WTC11 (cell line): ENCODE measurements at regions not wholly inside any gene's neighbourhood (a gene's known extent, or its start where the extent isn't known, plus 50 kb on each side); places are given as distances from the start of the nearest gene placed in this dataset.

ENCODE experiments used
- ATAC-seq: fragments of 200-7000 bp; cut with Tn5 transposase; 2 replicates; pipeline ENCODE4 v1.10.0; 2021; ENCODE audit warnings: mild to moderate bottlenecking, moderate library complexity
- CTCF ChIA-PET: fragments of 300-600 bp; sonication (Branson Sonifier 250); formaldehyde crosslinking; loops from one replicate; lab custom pipeline; 2021; ENCODE audit warnings: antibody characterized with exemption; lab: Charles Lee
- POLR2A ChIA-PET: fragments of 350-600 bp; sonication (Branson Sonifier 250); formaldehyde crosslinking; loops from one replicate; lab custom pipeline; 2021; ENCODE audit warnings: antibody characterized with exemption; lab: Charles Lee
- DNase-seq: peaks from one replicate; pipeline ENCODE4 v3.0.0; 2021; ENCODE audit warnings: low spot score
- H3K27ac Mint-ChIP-seq: 2 replicates; pipeline ENCODE4 v1.8.0; 2021; ENCODE audit warnings: mixed read lengths
- H3K27me3 Mint-ChIP-seq: 2 replicates; pipeline ENCODE4 v1.8.0; 2021; ENCODE audit warnings: low read depth, mild to moderate bottlenecking, moderate library complexity, mixed read lengths
- H3K36me3 Mint-ChIP-seq: 2 replicates; pipeline ENCODE4 v1.8.0; 2021; ENCODE audit warnings: mixed read lengths
- H3K4me1 Mint-ChIP-seq: 2 replicates; pipeline ENCODE4 v1.8.0; 2022; ENCODE audit warnings: mixed read lengths
- H3K4me3 Mint-ChIP-seq: 2 replicates; pipeline ENCODE4 v1.8.0; 2021; ENCODE audit warnings: mild to moderate bottlenecking, moderate library complexity, mixed read lengths
- H3K9me3 Mint-ChIP-seq: 2 replicates; pipeline ENCODE4 v1.8.0; 2021; ENCODE audit warnings: mixed read lengths
- ATF3 ChIP-seq: sonication (generic); formaldehyde crosslinking; conservative IDR thresholded peaks from 2 replicates; pipeline ENCODE4 v1.8.1; 2022; ENCODE audit warnings: mild to moderate bottlenecking, missing genetic modification reagents
- CBFB ChIP-seq: sonication (generic); formaldehyde crosslinking; IDR thresholded peaks from 2 replicates; pipeline ENCODE4 v1.8.1; 2022; ENCODE audit warnings: mild to moderate bottlenecking, low read depth, missing genetic modification reagents
- CTCF ChIP-seq: fragments of 200-600 bp; IDR thresholded peaks from 2 replicates; pipeline ENCODE4 v1.8.0; 2022; ENCODE audit warnings: antibody characterized with exemption
- E2F5 ChIP-seq: sonication (generic); formaldehyde crosslinking; IDR thresholded peaks from 2 replicates; pipeline ENCODE4 v1.8.1; 2022; ENCODE audit warnings: mild to moderate bottlenecking, moderate library complexity, missing genetic modification reagents
- EMX1 ChIP-seq: fragments of 250-450 bp; sonication (Bioruptor Pico); IDR thresholded peaks from 2 replicates; pipeline ENCODE4 v1.8.0; 2021; ENCODE audit warnings: mild to moderate bottlenecking
- ESRRA ChIP-seq: sonication (generic); formaldehyde crosslinking; IDR thresholded peaks from 2 replicates; pipeline ENCODE4 v1.8.1; 2022; ENCODE audit warnings: mild to moderate bottlenecking, missing genetic modification reagents, borderline replicate concordance
- FOXP1 ChIP-seq: sonication (generic); formaldehyde crosslinking; IDR thresholded peaks from 2 replicates; pipeline ENCODE4 v1.8.0; 2022; ENCODE audit warnings: missing genetic modification reagents, mild to moderate bottlenecking, moderate library complexity, borderline replicate concordance
- GTF2I ChIP-seq: fragments of 250-450 bp; sonication (Bioruptor Pico); conservative IDR thresholded peaks from 2 replicates; pipeline ENCODE4 v1.4.0; 2021; ENCODE audit warnings: mild to moderate bottlenecking
- JUN ChIP-seq: sonication (generic); formaldehyde crosslinking; IDR thresholded peaks from 2 replicates; pipeline ENCODE4 v1.8.0; 2023; ENCODE audit warnings: mild to moderate bottlenecking, missing genetic modification reagents
- MYBL2 ChIP-seq: sonication (generic); formaldehyde crosslinking; IDR thresholded peaks from 2 replicates; pipeline ENCODE4 v1.8.1; 2023; ENCODE audit warnings: mild to moderate bottlenecking, moderate library complexity, missing genetic modification reagents
- NFATC4 ChIP-seq: fragments of 250-450 bp; sonication (Bioruptor Pico); IDR thresholded peaks from 2 replicates; pipeline ENCODE4 v1.9.0; 2021; ENCODE audit warnings: mild to moderate bottlenecking
- NFE2L1 ChIP-seq: sonication (generic); formaldehyde crosslinking; IDR thresholded peaks from 2 replicates; pipeline ENCODE4 v1.8.1; 2023; ENCODE audit warnings: missing genetic modification reagents
- OVOL2 ChIP-seq: fragments of 250-450 bp; sonication (Bioruptor Pico); IDR thresholded peaks from 2 replicates; pipeline ENCODE4 v1.9.0; 2021; ENCODE audit warnings: mild to moderate bottlenecking, borderline replicate concordance
- RELA ChIP-seq: sonication (generic); formaldehyde crosslinking; IDR thresholded peaks from 2 replicates; pipeline ENCODE4 v1.8.1; 2022; ENCODE audit warnings: missing genetic modification reagents, mild to moderate bottlenecking, borderline replicate concordance
- SMAD3 ChIP-seq: sonication (generic); formaldehyde crosslinking; IDR thresholded peaks from 2 replicates; pipeline ENCODE4 v1.8.0; 2022; ENCODE audit warnings: missing genetic modification reagents, mild to moderate bottlenecking, borderline replicate concordance
- STAT6 ChIP-seq: sonication (generic); formaldehyde crosslinking; conservative IDR thresholded peaks from 2 replicates; pipeline ENCODE4 v1.8.1; 2023; ENCODE audit warnings: mild to moderate bottlenecking, low read depth, missing genetic modification reagents, moderate library complexity
- TEAD1 ChIP-seq: sonication (generic); formaldehyde crosslinking; IDR thresholded peaks from 2 replicates; pipeline ENCODE4 v1.8.0; 2022; ENCODE audit warnings: mild to moderate bottlenecking, missing genetic modification reagents
- TEAD4 ChIP-seq: sonication (generic); formaldehyde crosslinking; IDR thresholded peaks from 2 replicates; pipeline ENCODE4 v1.8.0; 2022; ENCODE audit warnings: mild to moderate bottlenecking, missing genetic modification reagents
- ZBTB43 ChIP-seq: sonication (generic); formaldehyde crosslinking; IDR thresholded peaks from 2 replicates; pipeline ENCODE4 v1.8.1; 2023; ENCODE audit warnings: mild to moderate bottlenecking, missing genetic modification reagents
- ZNF121 ChIP-seq: sonication (generic); formaldehyde crosslinking; IDR thresholded peaks from 2 replicates; pipeline ENCODE4 v1.8.0; 2023; ENCODE audit warnings: missing genetic modification reagents
- ZNF138 ChIP-seq: sonication (generic); formaldehyde crosslinking; conservative IDR thresholded peaks from 2 replicates; pipeline ENCODE4 v1.8.1; 2022; ENCODE audit warnings: mild to moderate bottlenecking, moderate library complexity, missing genetic modification reagents
- ZNF396 ChIP-seq: fragments of 250-450 bp; sonication (Bioruptor Pico); IDR thresholded peaks from 2 replicates; pipeline ENCODE4 v1.8.0; 2021; ENCODE audit warnings: mild to moderate bottlenecking, moderate library complexity, borderline replicate concordance
- ZNF425 ChIP-seq: fragments of 250-450 bp; sonication (Bioruptor Pico); conservative IDR thresholded peaks from 2 replicates; pipeline ENCODE4 v1.9.0; 2021; ENCODE audit warnings: mild to moderate bottlenecking

GRCh38 chr6:90820436-90820835 is 233.6 kb upstream of the MAP3K7 start (continued):
- TF ChIP-seq CTCF (no peak), ZNF121 (CRISPR knock-in tag) (no peak), TEAD1 (CRISPR knock-in tag) (no peak), ZNF425 (no peak), JUN (CRISPR knock-in tag) (no peak)

- H3K27me3 Mint-ChIP-seq, result no peaks in the 10 kb centered on the region
- ATAC-seq (no peak), DNase-seq (no peak)
- TF ChIP-seq ZNF396 (CRISPR knock-in tag), result no peak
- TF ChIP-seq NFE2L1 (CRISPR knock-in tag), result no peak
- TF ChIP-seq CBFB, result no peak
- no peak for TF ChIP-seq ZNF425
- no peak for TF ChIP-seq CTCF
- no peak for TF ChIP-seq ZBTB43 (CRISPR knock-in tag)
- TF ChIP-seq ESRRA (CRISPR knock-in tag), result no peak
- TF ChIP-seq EMX1 (CRISPR knock-in tag), result no peak
- no peak for TF ChIP-seq ZNF138 (CRISPR knock-in tag)
- no peak for TF ChIP-seq STAT6 (CRISPR knock-in tag)
- no peak for TF ChIP-seq E2F5
- TF ChIP-seq SMAD3 (CRISPR knock-in tag), result no peak
- TF ChIP-seq GTF2I (CRISPR knock-in tag), result no peak
- no peak for TF ChIP-seq FOXP1 (CRISPR knock-in tag)
- no peak for TF ChIP-seq RELA (CRISPR knock-in tag)
- no peak for TF ChIP-seq TEAD4 (CRISPR knock-in tag)
- TF ChIP-seq ATF3 (CRISPR knock-in tag), result no peak
- no peak for TF ChIP-seq NFATC4 (CRISPR knock-in tag)
- no peak for TF ChIP-seq OVOL2 (CRISPR knock-in tag)
- no peak for TF ChIP-seq MYBL2 (CRISPR knock-in tag)
- POLR2A ChIA-PET, result no interaction called here
- peaks cover 5% of the 10 kb centered on the region for H3K36me3 Mint-ChIP-seq
- CTCF ChIA-PET, result no interaction called here
- peaks cover 3% of the 10 kb centered on the region; the same call in 1 of the 2 replicates for H3K4me1 Mint-ChIP-seq
- H3K27ac Mint-ChIP-seq, result no peak overlapping the region
- H3K9me3 Mint-ChIP-seq, result peaks cover 13% of the 10 kb centered on the region
- no peak overlapping the region for H3K4me3 Mint-ChIP-seq
These were observed 232.6 kb upstream of the MAP3K7 start for GRCh38 chr6:90819483-90819882.
